OCI-M2 (cell line): ENCODE measurements at regions not wholly inside any gene's neighbourhood (a gene's known extent, or its start where the extent isn't known, plus 50 kb on each side); places are given as distances from the start of the nearest gene placed in this dataset.
"Not testable (repeated sequence)": the region's sequence is repeated elsewhere in the genome, so short reads cannot be mapped to it uniquely, and the experiment has no call there.

ENCODE experiments used
- DNase-seq: peaks from one replicate; lab custom pipeline; 2025; ENCODE audit not compliant: unreplicated experiment; lab: John Stamatoyannopoulos, UW

DNA sequence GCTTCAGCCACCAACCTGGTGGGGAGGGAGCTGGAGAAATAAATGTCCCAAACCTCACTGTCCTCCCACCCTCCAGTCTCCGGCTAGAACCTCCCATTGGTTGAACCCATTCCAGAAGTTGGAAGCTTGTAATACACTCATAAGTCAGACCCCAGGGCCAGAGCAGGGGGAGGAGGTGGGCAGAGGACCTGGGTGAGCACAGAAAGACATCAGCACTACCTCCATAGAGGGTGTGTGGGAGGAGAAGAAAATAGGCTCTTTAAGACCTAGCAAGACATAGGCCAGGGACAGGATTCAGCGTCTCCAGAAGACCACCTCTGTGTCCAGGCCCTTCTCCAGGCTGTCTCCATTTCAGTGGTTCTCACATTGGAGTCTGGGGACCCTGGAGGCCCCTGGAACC is 73.3 kb upstream of the TOP1 start:
- no peak for DNase-seq

DNA sequence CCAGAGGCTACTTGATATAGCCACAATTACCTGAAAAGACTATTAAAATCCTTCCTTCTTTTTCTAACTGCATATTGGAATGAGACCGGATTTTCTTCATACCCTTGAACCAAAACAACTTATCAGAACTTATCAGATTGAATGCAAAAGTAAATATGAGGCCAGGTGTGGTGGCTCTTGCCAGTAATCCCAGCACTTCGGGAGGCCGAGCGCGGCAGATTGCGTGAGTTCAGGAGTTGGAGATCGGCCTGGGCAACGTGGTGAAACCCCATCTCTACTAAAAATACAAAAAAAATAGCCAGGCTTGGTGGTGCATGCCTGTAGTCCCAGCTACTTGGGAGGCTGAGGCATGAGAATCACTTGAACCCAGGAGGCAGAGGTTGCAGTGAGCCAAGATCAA is 72.8 kb upstream of the TOP1 start:
- not testable (repeated sequence) for DNase-seq

DNA sequence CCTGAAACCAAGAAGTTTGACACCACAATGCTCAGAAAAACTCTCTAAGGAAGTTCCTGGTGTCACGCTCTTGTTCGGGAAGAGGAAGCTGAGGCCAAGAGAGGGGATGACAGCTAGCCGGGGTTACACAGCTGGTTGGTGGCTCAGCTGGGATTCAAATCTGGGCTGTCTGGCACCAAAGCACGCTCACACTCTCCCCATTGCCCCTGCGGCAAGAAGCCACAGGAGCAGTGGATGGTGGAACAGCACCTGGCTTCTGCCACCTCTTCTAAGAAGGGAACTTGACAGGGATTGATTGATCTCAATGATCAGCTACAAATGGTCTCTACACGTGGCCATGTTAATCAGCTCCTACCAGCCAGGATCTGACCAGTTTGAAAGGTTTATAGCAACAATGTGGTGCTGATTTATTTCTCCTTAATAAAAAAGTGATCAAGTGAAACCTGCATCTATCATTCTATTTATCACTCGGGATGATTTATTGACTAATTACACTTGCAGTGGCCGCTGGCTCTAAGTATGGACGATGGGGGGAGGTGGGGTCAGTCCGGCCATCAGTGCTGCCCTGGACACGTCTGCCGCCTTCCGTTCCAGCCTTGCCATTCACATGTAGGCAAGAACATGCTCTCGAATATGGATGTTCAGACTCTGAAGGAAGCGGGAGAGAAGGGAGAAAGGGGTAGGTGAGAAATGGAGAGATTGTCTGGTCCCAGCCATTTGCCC is 71.9 kb upstream of the TOP1 start:
- DNase-seq: no peak

- no peak for DNase-seq
Observed at GRCh38 chr20:40957265-40957760, 71.3 kb upstream of the TOP1 start.

DNA sequence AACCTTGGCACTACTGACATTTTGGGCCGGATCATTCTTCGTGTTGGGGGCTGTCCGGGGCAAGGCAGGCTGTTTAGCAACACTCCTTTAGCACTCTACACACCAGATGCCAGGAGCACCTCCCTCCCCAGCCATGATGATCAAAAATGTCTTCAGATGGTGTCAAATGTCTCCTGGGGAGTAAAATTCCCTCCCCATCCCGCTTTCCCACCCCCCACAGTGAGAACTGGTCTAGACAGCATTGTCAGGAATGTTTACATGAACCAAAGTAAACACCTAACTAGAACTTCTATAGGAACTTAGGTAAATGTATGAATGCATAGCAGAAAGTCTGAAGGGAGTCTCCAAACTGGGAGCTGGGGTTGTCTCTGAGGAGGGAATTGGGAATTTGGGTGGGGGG is 70.0 kb upstream of the TOP1 start:
- DNase-seq: no peak

DNA sequence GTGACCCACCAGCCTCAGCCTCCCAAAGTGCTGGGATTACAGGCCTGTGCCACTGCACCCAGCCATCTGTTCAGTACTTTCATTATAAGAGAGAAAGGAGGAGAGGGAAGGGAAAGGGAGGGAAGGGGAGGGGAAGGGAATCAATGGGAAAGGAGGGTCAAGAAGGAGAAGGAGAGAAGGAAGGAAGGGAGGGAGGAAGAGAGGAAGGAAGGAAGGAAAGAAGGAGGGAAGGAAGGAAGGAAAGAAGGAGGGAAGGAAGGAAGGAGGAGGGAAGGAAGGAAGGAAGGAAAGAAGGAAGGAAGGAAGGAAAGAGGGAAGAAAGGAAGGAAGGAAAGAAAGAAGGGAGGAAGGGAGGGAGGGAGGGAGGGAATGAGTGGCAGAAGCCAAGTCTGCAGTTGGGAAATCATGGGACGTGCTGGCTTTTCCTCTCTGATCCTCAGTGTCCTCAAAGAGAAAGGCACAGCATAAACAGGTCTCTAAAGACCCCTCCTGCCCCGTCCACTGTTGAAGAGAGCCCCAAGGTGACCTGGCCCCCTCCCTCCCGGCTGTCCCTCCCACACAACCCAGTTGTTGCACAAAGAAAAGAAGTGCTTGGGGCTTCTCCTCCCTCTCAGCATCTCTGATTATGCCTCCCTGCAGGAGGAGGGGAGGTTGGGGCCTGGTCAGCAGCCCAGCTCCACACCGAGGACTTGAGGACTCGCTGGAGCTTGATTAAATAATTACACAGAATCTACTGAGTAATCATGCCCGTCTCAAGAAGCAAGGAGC is 69.1 kb upstream of the TOP1 start:
- no peak for DNase-seq

GRCh38 chr20:40960101-40960500 is 68.5 kb upstream of the TOP1 start:
- DNase-seq: no peak

DNA sequence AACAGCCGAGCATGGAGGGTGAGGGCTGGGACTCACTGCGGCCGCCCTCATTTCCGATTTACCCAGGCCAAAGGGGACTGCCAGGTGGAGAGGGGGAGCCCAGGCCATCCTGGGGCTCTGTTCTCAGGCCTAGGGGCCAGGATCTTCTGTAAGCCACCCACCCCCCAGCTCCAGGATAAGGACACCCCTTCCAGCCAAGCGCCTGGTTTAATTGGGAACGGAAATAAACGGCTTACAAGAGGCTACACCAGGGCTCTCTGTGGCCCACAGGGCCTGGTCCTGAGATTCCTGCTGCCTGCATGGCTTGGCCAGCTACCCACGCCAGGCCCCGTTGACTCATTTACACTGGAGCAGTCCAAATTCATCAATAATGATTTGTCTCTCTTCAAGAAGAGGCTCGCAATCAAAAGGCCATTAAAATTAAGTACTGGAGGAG is 68.1 kb upstream of the TOP1 start:
- DNase-seq: no peak

DNA sequence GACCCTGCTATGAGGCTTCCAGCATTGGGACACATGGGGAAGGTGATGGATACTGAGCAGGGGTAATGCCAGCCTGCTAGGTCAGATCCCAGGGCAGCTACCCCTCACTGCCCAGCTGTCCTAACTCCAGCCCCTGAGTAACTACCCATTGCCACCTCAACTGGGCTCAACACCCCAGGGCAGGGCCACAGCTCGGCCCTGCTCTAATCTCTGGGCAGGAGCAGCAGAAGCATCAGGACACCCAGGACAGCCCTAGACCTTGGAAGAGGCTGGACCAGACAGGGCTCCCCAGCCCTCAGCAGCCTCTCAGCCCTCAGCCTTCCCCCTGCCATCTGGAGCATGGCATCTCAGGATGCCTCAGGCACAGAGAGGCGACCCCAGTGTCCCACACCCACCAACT is 67.4 kb upstream of the TOP1 start:
- DNase-seq: no peak

- no peak for DNase-seq
Observed at GRCh38 chr20:40961686-40962640, 66.7 kb upstream of the TOP1 start.

- peak; percentile 38 for DNase-seq
Observed at GRCh38 chr20:40962733-40963504, 65.7 kb upstream of the TOP1 start.

DNA sequence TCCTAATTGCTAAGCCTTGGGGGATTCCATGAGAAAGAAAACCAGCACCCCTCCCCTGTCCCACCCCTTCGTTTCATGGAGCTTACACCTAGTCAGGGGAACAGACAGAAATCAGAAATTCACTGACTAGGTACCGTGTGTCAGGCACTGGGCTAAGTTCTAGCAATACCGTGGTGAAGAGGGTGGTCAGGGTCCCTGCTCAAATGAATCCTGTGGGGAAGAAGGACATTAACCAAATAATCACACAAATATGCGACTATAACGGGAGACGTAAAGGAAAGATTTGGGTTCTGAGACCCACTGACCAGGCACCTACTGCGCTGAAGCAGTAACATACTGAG is 65.1 kb upstream of the TOP1 start:
- DNase-seq: no peak

DNA sequence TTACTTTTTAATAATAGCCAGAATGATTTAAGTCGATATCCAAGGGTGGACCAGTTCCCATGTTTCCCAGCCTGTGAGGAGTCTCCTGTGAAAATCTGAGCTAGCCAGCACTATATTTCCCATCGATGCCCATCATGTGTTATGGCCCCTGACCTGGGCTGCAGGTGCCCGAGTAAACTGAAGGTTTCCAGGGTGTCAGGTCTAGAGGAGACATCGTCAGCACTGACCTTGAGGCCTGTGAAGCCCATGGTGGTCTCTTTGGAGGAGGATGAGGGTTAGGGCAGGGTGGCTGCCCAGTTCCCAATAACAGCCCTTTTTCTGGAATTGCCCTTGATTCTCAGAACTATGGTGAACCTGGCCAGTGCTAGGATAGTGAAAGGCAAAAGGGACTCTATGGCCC is 63.0 kb upstream of the TOP1 start:
- no peak for DNase-seq

- DNase-seq: no peak
Observed at GRCh38 chr20:40966103-40966502, 62.5 kb upstream of the TOP1 start.

GRCh38 chr20:40966516-40967185 is 62.0 kb upstream of the TOP1 start:
- DNase-seq: no peak

DNA sequence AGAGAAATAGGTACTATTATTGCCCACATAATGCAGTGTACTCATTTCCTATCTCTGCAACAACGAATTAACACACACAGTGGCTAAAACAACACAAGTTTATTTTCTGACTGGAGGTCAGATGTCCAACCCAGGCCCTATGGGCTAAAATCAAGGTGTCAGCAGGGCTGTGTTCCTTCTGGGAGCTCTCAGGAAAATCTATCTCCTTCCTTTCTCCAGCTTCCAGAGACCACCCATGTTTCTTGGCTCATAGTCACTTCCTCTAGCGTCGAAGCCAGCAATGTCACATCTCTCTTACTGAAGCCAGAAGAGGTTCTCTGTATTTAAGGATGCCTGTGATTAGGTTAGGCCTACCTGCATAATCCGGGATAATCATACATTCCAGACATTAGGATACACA is 60.9 kb upstream of the TOP1 start:
- no peak for DNase-seq

DNA sequence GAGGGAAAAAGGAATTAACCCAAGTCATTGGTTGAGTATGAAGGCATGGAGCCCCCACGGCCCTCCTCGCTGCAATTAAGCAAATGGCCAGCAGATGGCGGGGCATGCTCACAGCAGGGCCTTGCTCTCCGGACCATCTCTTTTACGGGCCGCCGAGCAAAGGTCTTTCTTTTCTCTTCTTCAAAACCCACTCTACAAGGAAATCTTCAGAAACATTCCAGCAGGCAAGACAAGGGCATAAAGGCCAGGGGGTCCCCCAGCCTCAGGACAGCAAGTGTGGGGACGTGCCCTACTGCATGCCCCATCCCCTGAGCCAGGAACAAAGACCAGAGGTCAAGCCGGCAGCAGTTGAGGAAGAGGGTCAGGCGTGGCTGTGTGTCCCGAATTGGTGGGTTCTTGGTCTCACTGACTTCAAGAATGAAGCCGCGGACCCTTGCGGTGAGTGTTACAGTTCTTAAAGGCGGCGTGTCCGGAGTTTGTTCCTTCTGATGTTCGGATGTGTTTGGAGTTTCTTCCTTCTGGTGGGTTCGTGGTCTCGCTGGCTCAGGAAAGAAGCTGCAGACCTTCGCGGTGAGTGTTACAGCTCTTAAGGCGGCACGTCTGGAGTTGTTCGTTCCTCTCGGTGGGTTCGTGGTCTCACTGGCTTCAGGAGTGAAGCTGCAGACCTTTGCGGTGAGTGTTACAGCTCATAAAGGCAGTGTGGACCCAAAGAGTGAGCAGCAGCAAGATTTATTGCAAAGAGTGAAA is 59.6 kb upstream of the TOP1 start:
- DNase-seq: peak; percentile 82

DNA sequence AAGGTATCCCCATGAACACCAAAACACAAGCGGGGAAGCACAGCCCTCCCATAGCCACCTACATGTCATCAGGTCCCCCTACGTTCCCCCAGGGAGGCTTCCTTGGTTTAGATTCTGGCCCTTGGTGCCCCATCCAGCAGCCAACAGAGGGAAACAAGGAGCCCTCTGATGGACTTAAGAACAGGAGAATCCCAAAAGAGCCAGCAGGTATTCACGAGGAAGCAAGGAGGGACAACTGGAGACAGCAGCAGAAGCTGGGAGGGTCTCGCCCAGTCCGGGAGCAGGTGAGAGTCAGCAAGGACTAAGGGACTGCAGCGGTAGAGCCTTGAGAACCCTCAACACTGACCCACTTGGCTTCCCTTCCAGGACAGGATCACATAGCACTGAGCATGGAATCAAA is 58.4 kb upstream of the TOP1 start:
- DNase-seq: no peak

DNA sequence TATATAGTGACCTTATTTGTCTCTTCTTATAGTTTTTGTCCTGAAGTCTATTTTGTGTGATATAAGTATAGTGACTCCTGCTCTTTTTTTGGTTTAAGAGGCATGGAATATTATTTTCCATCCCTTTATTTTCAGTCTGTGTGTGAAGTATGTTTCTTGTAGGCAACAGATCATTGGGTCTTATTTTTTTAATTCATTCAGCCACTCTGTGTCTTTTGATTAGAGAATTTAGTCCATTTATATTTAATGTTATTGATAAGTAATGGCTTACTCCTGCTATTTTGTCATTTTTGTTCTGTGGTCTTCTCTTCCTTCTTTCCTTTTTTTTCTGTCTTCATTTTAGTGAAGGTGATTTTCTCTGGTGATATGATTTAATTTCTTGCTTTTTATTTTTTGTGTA is 51.4 kb upstream of the TOP1 start:
- DNase-seq: no peak
